Stomach (tissue), 8 donors: ENCODE measurements at regions not wholly inside any gene's neighbourhood (a gene's known extent, or its start where the extent isn't known, plus 50 kb on each side); places are given as distances from the start of the nearest gene placed in this dataset.

ENCODE experiments used
- DNase-seq, 2 donors: peaks; one replicate each; pipeline versions ENCODE4 v3.0.0 to v3.0.0-alpha.2; 2013 to 2019
- H3K27ac ChIP-seq, 5 donors: fragments of 200-600 bp in 4 of 5; sonication (generic) in 4 of 5; one replicate each; pipeline ENCODE4 v1.5.1; 2013 to 2019; ENCODE audit warnings: mild to moderate bottlenecking in 1 of 5, moderate library complexity in 1 of 5
- H3K27me3 ChIP-seq, 3 donors: fragments of 200-600 bp; sonication (generic); one replicate each; pipeline ENCODE4 v1.5.1; 2017 to 2019; ENCODE audit warnings: mixed run types in 1 of 3
- H3K36me3 ChIP-seq, 4 donors: fragments of 200-600 bp; sonication (generic); 1 replicate in 3 of 4; 2 replicates in 1 of 4; pipeline ENCODE4 v1.5.1; 2016 to 2019
- H3K4me1 ChIP-seq, 4 donors: fragments of 200-600 bp; sonication (generic); one replicate each; pipeline ENCODE4 v1.5.1; 2016 to 2019
- H3K4me3 ChIP-seq, 4 donors: fragments of 200-600 bp; sonication (generic) in 3 of 4; one replicate each; pipeline ENCODE4 v1.5.1; 2016 to 2019; ENCODE audit warnings: mild to moderate bottlenecking in 1 of 4
- H3K9me3 ChIP-seq, 4 donors: fragments of 200-600 bp; sonication (generic); one replicate each; pipeline ENCODE4 v1.5.1; 2016 to 2019
- CTCF ChIP-seq, 7 experiments: fragments of 450-650 bp in 4 of 7; fragments of 200-600 bp in 3 of 7; sonication (generic) in 3 of 7; IDR thresholded peaks; one replicate each; pipeline ENCODE4 v1.5.1; 2016 to 2019; ENCODE audit warnings: antibody characterized with exemption in 7 of 7, control low read depth in 2 of 7, mild to moderate bottlenecking in 1 of 7
- EP300 ChIP-seq: sonication (generic); formaldehyde crosslinking; IDR thresholded peaks from one replicate; pipeline ENCODE4 v1.6.1; 2017; ENCODE audit warnings: antibody characterized with exemption
- POLR2A ChIP-seq, 4 donors: fragments of 450-650 bp; IDR thresholded peaks; one replicate each; pipeline ENCODE4 v1.6.1; 2016; ENCODE audit warnings: antibody characterized with exemption in 4 of 4, control low read depth in 2 of 4, mild to moderate bottlenecking in 1 of 4, moderate library complexity in 1 of 4
- POLR2AphosphoS5 ChIP-seq, 3 donors: sonication (generic); formaldehyde crosslinking; IDR thresholded peaks; one replicate each; pipeline ENCODE4 v1.6.1; 2016; ENCODE audit warnings: antibody characterized with exemption in 3 of 3
- WGBS, 5 donors: extraction: QIAGEN DNeasy Blood & Tissue Kit in 3 of 5; methylation state at CpG; one replicate each; pipeline versions ENCODE4 v1.1.5 to v1.1.7; 2013 to 2018; 5-methylcytosine and 5-hydroxymethylcytosine counted together
- intact Hi-C: fragments of 100-400 bp; cut with DNase I; formaldehyde crosslinking; loops from one replicate; pipeline ENCODE4 v1.15.1; 2023; ENCODE audit warnings: low total_unique reads
- donor health status: healthy with polysubstance abuse.
- donor health status: Bipolar disorder and iron deficiency.
- donor health status: healthy.

DNA sequence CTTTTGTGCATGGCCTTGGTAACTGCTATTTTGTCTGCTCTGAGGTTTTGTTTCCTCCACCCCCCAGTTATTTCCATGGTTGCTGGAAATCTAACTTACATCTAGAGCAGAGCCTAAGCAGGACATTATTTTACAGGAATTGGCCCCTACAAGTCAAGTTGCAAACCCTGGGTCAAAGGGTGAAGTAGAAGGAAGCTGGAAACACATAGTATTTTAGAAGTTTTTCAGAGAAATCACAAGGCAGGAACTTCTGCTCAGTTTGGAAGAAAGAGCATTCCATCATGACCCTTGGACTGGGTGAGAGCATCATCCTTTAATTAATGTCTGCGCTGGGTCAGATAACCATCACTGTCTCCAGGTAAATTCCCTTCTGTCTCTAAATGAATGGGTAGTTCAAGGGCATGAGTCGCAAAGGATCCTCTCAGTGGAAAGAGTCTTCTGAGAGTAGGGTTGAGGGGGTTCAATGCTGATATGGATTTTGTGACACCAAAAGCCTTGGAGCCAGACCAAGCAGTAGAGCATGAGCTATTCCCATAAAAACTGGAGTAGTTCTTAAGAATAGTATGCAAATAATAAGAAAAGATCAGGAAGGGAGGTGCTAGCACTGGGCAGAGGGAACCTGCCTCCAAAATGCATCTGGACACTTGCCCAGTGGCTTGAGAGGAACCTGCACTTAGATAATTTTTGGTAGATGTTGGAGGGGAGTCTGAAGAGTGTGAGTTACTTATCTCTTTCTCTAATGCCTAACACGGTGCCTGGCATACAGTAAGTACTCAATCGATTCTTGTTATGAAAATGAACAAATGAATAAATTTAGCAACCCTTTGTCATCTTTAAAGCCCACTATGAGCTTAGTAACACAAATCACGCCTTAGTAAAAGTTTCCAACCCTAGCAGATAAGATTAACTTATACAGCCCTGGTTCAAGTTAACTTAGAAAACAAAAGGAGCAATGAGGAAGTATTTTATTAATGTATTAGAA is 160.6 kb upstream of the ADO start:
- no peak for DNase-seq
- no peaks in the 10 kb centered on the region for H3K4me1 ChIP-seq
- no peaks in the 10 kb centered on the region for H3K36me3 ChIP-seq
- TF ChIP-seq CTCF (IDR thresholded peaks at IDR 0.05): no peak
- no peak for TF ChIP-seq POLR2A (IDR thresholded peaks at IDR 0.05)
- TF ChIP-seq EP300: no peak
- TF ChIP-seq POLR2AphosphoS5 (IDR thresholded peaks at IDR 0.05): no peak
- H3K9me3 ChIP-seq: no peaks in the 10 kb centered on the region
- H3K27ac ChIP-seq: no peak overlapping the region
- 51 to 76% (median 65%) methylated on average over 5 of the region's 5 CpGs for WGBS, 5 donors
- intact Hi-C loops: no loop called here
- H3K4me3 ChIP-seq: no peak overlapping the region
- no peaks in the 10 kb centered on the region for H3K27me3 ChIP-seq

GRCh38 chr10:62647375-62648092 is 157.0 kb upstream of the ADO start:
- Histone ChIP-seq H3K27ac (no peak overlapping the region), H3K36me3 (no peaks in the 10 kb centered on the region), H3K9me3 (no peaks in the 10 kb centered on the region), H3K4me1 (no peaks in the 10 kb centered on the region), H3K4me3 (no peak overlapping the region), H3K27me3 (no peaks in the 10 kb centered on the region)
- no peak for DNase-seq
- WGBS, 5 donors: 74 to 84% (median 77%) methylated on average over 6 of the region's 6 CpGs
- intact Hi-C loops: no loop called here
- TF ChIP-seq CTCF (IDR thresholded peaks at IDR 0.05): no peak
- no peak for TF ChIP-seq EP300
- TF ChIP-seq POLR2A (IDR thresholded peaks at IDR 0.05): no peak
- TF ChIP-seq POLR2AphosphoS5 (IDR thresholded peaks at IDR 0.05): no peak

GRCh38 chr10:62648921-62649320 is 155.6 kb upstream of the ADO start:
- TF ChIP-seq POLR2AphosphoS5 (IDR thresholded peaks at IDR 0.05): no peak
- no peak for TF ChIP-seq EP300
- no peaks in the 10 kb centered on the region for H3K9me3 ChIP-seq

GRCh38 chr10:62650411-62650810 is 154.1 kb upstream of the ADO start:
- H3K4me1 ChIP-seq: no peaks in the 10 kb centered on the region
- intact Hi-C loops: no loop called here
- no peaks in the 10 kb centered on the region for H3K36me3 ChIP-seq
- no peaks in the 10 kb centered on the region for H3K27me3 ChIP-seq
- no peak overlapping the region for H3K4me3 ChIP-seq
- H3K9me3 ChIP-seq: no peaks in the 10 kb centered on the region
- 87 to 93% (median 93%) methylated on average over 2 of the region's 2 CpGs for WGBS, 5 donors
- no peak for DNase-seq
- TF ChIP-seq CTCF (IDR thresholded peaks at IDR 0.05) (no peak), EP300 (no peak), POLR2A (IDR thresholded peaks at IDR 0.05) (no peak), POLR2AphosphoS5 (IDR thresholded peaks at IDR 0.05) (no peak)
- H3K27ac ChIP-seq: no peak overlapping the region

More at GRCh38 chr10:62648921-62649320, 155.6 kb upstream of the ADO start:
- no peaks in the 10 kb centered on the region for H3K4me1 ChIP-seq
- intact Hi-C loops: no loop called here
- no peaks in the 10 kb centered on the region for H3K27me3 ChIP-seq
- no peak for DNase-seq
- no peaks in the 10 kb centered on the region for H3K36me3 ChIP-seq
- no peak overlapping the region for H3K4me3 ChIP-seq
- no peak overlapping the region for H3K27ac ChIP-seq
- 38 to 94% (median 82%) methylated on average over 1 of the region's 1 CpG for WGBS, 5 donors
